NCI-H69 (cell line): ENCODE measurements at regions not wholly inside any gene's neighbourhood (a gene's known extent, or its start where the extent isn't known, plus 50 kb on each side); places are given as distances from the start of the nearest gene placed in this dataset.
A peak's percentile ranks its signal among the peaks of the same experiment; 100 is the strongest.
"Not testable (repeated sequence)": the region's sequence is repeated elsewhere in the genome, so short reads cannot be mapped to it uniquely, and the experiment has no call there.

Experiments
- DNase-seq: peaks from one replicate; lab custom pipeline; 2025; lab: John Stamatoyannopoulos, UW

DNA sequence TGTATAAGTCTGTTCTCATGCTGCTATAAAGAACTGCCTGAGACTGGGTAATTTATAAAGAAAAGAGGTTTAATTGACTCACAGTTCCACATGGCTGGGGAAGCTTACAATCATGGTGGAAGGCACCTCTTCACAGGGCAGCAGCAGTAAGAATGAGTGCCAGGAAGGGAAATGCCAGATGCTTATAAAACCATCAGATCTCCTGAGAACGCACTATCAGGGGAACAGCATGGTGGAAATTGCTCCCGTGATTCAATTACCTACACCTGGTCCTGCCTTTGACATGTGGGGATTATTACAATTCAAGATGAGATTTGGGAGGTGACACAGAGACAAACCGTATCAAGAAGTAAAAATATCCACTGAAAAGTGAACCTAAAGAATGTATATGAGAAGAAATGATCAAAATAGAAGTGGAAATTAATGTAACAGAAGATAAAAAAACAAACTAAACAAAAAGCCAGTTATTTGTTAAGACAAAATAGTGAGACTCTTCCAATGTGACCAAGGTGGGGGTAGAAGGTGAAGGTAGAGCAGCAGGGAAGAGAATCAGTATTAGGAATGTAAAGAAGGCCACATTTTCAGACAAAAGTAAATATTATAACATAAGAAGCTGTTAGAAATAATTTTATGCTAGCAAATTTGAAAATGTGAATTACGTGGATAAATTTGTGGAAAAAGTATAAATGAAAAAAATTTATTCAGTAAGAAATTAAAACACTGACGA, 372.9 kb downstream of the NKX6-1 start:
- peak; percentile 10 for DNase-seq

DNA sequence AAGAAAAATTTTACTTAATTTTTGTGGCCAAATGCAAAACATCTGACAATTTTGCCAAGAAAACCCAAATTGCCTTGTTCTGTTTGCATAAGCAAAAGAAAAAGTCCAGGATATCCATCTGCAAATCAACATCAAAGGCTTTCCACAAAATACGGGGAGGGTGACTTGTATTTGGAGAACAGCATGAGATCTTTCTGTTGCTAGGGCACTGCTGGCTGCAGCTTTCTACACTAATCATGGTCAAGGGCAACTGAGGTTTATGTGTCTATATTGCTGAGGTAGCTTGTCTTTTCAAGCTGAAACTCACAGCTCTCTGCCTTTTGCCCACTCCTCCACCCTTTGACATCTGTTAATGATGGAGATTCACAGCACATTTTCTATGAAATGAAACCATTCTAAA, 389.1 kb downstream of the NKX6-1 start:
- DNase-seq = peak; percentile 92

DNA sequence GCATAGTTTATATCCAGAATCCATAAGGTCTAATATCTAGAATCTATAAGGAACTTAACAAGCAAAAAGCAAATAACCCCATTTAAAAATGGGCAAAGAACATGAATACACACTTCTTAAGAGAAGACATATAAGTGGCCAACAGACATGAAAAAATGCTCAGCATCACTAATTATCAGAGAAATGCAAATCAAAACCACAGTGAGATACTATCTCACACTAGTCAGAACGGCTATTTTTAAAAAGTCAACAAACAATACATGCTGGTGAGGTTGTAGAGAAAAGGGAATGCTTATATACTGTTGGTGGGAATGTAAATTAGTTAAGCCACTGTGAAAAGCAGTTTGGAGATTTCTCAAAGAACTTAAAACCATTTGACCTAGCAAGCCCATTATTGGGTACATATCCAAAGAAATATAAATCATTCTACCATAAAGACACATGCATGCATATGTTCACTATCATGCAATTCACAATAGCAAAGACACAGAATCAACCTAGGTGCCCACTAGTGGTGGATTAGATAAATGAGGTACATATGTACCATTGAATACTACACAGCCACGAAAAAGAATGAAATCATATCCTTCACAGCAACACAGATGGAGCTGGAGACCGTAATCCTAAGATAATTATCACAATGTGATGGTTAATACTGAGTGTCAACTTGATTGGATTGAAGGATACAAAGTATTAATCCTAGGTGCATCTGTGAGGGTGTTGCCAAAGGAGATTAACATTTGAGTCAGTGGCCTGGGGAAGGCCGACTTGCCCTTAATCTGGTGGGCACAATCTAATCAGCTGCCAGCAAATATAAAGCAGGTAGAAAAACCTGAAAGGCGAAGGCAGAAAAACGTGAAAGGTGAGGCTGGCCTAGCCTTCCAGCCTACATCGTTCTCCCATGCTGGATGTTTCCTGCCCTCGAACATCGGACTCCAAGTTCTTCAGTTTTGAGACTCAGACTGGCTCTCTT, 397.2 kb downstream of the NKX6-1 start:
- not testable (repeated sequence) for DNase-seq

DNA sequence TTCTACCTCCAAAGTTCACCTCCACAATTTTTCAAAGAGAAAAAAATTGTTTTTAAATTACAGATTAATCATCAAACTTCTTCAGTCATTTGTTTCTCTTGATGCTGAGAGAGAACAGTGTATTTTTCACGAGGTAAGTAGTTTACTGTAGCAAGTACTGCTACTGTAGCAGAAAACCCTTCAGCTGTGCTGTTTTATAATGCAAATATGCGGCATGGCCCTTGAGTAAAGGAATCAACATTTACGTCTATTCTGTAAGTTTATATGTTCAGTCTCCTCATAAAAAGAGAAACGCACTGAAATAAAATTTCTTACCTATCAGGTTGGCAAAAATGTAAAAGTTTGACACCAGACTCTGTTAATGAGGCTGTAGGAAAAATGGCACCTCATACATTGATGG, 399.0 kb downstream of the NKX6-1 start:
- DNase-seq = no peak

GRCh38 chr4:84099599-84099998, 399.5 kb downstream of the NKX6-1 start:
- no peak for DNase-seq

- peak; percentile 30 for DNase-seq
Observed at GRCh38 chr4:84091266-84091665, 407.8 kb downstream of the NKX6-1 start.

- DNase-seq = no peak
Observed at GRCh38 chr4:84089652-84090437, 409.2 kb downstream of the NKX6-1 start.

DNA sequence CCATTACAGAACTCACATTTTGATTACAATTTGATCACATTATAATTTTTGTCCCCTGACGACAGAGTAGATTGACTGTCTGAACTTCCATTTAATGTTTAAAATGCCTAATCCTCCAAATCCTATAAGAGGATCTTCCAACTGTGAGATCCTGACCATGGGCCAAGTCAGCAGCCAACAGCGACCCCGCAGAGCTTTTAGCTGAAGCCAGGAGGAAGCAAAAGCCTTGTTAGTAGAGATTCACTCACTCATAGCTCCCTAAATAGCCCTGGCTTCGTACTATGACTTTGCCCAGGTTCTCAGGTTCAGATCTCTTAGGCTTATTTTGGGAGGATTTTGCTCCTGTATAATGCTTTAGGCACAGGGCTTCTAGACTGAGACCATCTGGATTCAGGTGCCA, 413.1 kb downstream of the NKX6-1 start:
- DNase-seq = no peak

DNA sequence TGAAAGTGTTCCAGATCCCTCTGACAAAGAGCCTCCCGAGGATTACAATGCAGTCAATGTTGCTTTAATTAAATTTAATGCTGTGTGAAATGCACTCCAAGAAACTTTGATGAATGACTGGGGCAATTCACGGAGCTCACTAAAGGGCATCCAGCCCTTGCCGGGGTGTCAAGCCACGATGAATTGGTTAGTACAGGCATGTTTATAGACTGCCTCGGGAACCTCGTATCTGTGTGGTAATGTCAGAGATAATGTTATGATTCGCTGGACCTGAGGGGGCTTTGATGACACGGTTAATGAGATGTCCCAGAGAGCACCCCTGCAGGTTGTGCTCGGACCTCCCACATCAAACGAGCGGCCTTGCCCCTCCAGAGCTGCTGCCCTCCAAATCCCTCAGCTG, 428.8 kb downstream of the NKX6-1 start:
- DNase-seq = no peak

DNA sequence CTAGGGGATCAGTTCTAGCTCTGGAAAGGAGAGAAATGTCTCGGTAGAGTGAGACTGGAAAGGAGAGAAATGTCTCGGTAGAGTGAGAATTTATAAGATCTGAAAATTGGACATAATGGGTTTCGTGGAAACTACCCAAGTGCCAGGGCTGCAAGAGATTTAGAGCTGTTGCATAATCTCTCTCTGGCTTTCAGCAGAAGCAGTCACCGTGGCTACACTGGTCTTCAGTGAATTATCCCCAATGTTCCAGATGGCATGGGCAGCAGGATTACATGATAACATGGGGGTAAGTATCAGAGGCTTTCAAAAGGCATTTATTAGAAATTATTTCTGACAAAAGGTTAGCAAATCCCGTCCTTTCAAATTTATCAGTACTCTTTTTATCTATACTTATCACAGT, 435.5 kb downstream of the NKX6-1 start:
- DNase-seq = peak; percentile 61

GRCh38 chr4:84058201-84058600, 440.9 kb downstream of the NKX6-1 start:
- no peak for DNase-seq

GRCh38 chr4:84051639-84052038, 447.5 kb downstream of the NKX6-1 start:
- peak; percentile 95 for DNase-seq

GRCh38 chr4:84051089-84051488, 448.0 kb downstream of the NKX6-1 start:
- DNase-seq = peak; percentile 82

DNA sequence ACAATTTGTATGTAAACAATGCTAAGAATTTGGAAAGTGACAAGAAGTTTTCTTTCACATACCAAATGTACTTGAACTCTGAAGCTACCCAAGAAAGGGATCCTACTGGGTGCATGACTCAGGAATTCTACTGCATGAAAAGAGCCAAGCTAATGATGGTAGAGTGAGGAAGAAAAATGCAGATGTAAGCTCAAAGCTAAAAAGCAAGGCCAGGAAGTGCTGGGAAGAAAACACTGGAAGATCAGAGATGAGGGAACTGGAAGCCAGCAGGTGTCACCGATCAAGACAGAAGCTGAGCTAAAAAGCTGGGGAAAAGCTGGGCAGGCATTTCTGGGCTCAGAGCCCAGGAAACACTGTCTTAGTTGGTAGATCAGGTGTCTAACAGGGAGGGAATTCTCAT, 449.1 kb downstream of the NKX6-1 start:
- peak; percentile 78 for DNase-seq

GRCh38 chr4:84046551-84046950, 452.5 kb downstream of the NKX6-1 start:
- no peak for DNase-seq

- DNase-seq = no peak
Observed at GRCh38 chr4:84041426-84041825, 457.7 kb downstream of the NKX6-1 start.

GRCh38 chr4:84035568-84035967, 463.5 kb downstream of the NKX6-1 start:
- DNase-seq = no peak

GRCh38 chr4:84032372-84032771, 466.7 kb downstream of the NKX6-1 start:
- peak; percentile 55 for DNase-seq

- no peak for DNase-seq
Observed at GRCh38 chr4:84031401-84031800, 467.7 kb downstream of the NKX6-1 start.

- DNase-seq = peak; percentile 14
Observed at GRCh38 chr4:84028340-84028739, 470.8 kb downstream of the NKX6-1 start.

DNA sequence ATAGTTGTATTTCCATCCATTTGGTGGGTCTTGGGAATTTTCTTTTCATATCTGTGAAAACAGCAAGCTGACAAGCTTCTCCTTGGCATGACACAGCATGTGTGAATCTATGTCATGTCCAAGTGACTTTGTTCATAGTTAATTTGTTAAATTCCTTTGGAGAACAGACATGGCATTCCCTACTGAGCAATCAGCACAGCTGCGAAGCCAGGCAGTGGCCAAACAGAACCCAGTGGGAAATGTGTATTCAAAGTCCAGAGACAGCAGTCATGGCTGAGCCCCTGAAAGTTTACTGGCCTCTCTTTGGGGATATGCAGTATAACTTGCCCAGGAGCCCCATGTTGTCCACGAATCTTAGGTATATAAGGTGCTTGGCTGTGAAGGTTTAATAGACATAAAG, 474.7 kb downstream of the NKX6-1 start:
- no peak for DNase-seq

- peak; percentile 0 for DNase-seq
Observed at GRCh38 chr4:84022564-84022963, 476.5 kb downstream of the NKX6-1 start.
